Esophagus muscularis mucosa (tissue), 3 donors: ENCODE measurements at regions not wholly inside any gene's neighbourhood (a gene's known extent, or its start where the extent isn't known, plus 50 kb on each side); places are given as distances from the start of the nearest gene placed in this dataset.

Experiments
- POLR2A ChIP-seq: fragments of 450-650 bp; IDR thresholded peaks from one replicate; pipeline ENCODE4 v1.6.1; 2017; ENCODE audit warnings: antibody characterized with exemption, moderate library complexity, mild to moderate bottlenecking, low read depth
- TF ChIP-seq, protein P1 (sequence below), 3 experiments: fragments of 200-600 bp in 2 of 3; fragments of 450-650 bp in 1 of 3; sonication (generic) in 2 of 3; IDR thresholded peaks; one replicate each; pipeline ENCODE4 v1.5.1; 2017 to 2019; ENCODE audit warnings: antibody characterized with exemption in 3 of 3, mild to moderate bottlenecking in 2 of 3, moderate library complexity in 1 of 3

DNA sequence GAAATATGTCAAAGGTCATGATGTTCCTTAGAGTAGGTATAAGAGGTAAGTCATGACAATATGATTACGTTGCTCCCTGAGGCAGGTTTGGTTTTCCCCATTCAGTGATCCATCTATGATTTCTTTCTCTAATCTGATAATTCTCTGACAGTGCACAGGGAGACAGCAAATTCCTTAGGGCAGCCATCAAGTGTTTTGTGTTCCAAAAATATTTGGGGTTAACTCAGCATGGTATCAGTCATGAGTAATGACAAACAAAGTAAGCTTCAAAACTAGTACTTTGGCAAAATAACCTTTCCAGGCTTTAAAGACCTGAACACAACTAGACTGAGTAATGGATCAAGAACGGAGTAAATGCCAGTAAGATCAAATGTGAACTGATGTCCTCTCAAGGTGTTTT is 55.3 kb upstream of the SPATA31E1 start:
- TF ChIP-seq, protein P1, sequence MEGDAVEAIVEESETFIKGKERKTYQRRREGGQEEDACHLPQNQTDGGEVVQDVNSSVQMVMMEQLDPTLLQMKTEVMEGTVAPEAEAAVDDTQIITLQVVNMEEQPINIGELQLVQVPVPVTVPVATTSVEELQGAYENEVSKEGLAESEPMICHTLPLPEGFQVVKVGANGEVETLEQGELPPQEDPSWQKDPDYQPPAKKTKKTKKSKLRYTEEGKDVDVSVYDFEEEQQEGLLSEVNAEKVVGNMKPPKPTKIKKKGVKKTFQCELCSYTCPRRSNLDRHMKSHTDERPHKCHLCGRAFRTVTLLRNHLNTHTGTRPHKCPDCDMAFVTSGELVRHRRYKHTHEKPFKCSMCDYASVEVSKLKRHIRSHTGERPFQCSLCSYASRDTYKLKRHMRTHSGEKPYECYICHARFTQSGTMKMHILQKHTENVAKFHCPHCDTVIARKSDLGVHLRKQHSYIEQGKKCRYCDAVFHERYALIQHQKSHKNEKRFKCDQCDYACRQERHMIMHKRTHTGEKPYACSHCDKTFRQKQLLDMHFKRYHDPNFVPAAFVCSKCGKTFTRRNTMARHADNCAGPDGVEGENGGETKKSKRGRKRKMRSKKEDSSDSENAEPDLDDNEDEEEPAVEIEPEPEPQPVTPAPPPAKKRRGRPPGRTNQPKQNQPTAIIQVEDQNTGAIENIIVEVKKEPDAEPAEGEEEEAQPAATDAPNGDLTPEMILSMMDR (IDR thresholded peaks at IDR 0.05): no peak
- no peak for TF ChIP-seq POLR2A
